Jurkat, Clone E6-1 (cell line): ENCODE measurements at regions not wholly inside any gene's neighbourhood (a gene's known extent, or its start where the extent isn't known, plus 50 kb on each side); places are given as distances from the start of the nearest gene placed in this dataset.
"Not testable (repeated sequence)": the region's sequence is repeated elsewhere in the genome, so short reads cannot be mapped to it uniquely, and the experiment has no call there.

Source experiments
- DNase-seq: peaks from one replicate; pipeline ENCODE4 v3.0.0-alpha.2; 2011; ENCODE audit warnings: low read depth, low spot score
- H3K4me3 ChIP-seq: 2 replicates; pipeline ENCODE4 v1.5.1; 2011; ENCODE audit warnings: mild to moderate bottlenecking, low read length, control low read depth, moderate library complexity

GRCh38 chr1:9455487-9456234 is 83.6 kb upstream of the SLC25A33 start:
- DNase-seq: peak; percentile 56
- no peak overlapping the region for H3K4me3 ChIP-seq

GRCh38 chr1:9456833-9457232 is 82.4 kb upstream of the SLC25A33 start:
- H3K4me3 ChIP-seq: no peak overlapping the region

GRCh38 chr1:9459816-9460407 is 79.4 kb upstream of the SLC25A33 start:
- no peak for DNase-seq
- H3K4me3 ChIP-seq: no peak overlapping the region

More at GRCh38 chr1:9456833-9457232, 82.4 kb upstream of the SLC25A33 start:
- DNase-seq: no peak

GRCh38 chr1:9465640-9466039 is 73.6 kb upstream of the SLC25A33 start:
- DNase-seq: no peak
- no peak overlapping the region for H3K4me3 ChIP-seq

- H3K4me3 ChIP-seq: no peak overlapping the region
- DNase-seq: no peak
Observed at GRCh38 chr1:9466780-9467758, 72.2 kb upstream of the SLC25A33 start.

GRCh38 chr1:9469882-9470281 is 69.4 kb upstream of the SLC25A33 start:
- not testable (repeated sequence) for H3K4me3 ChIP-seq, DNase-seq

GRCh38 chr1:9471679-9472078 is 67.6 kb upstream of the SLC25A33 start:
- no peak overlapping the region for H3K4me3 ChIP-seq
- no peak for DNase-seq

- no peak overlapping the region for H3K4me3 ChIP-seq
- DNase-seq: no peak
Observed at GRCh38 chr1:9472386-9473031, 66.8 kb upstream of the SLC25A33 start.

GRCh38 chr1:9473032-9473807 is 66.0 kb upstream of the SLC25A33 start:
- H3K4me3 ChIP-seq: no peak overlapping the region

GRCh38 chr1:9475061-9475627 is 64.1 kb upstream of the SLC25A33 start:
- no peak overlapping the region for H3K4me3 ChIP-seq
- no peak for DNase-seq

More at GRCh38 chr1:9473032-9473807, 66.0 kb upstream of the SLC25A33 start:
- no peak for DNase-seq

- no peak for DNase-seq
- no peak overlapping the region for H3K4me3 ChIP-seq
Observed at GRCh38 chr1:9476790-9477463, 62.3 kb upstream of the SLC25A33 start.

- H3K4me3 ChIP-seq: no peak overlapping the region
- no peak for DNase-seq
Observed at GRCh38 chr1:9477535-9477934, 61.7 kb upstream of the SLC25A33 start.

GRCh38 chr1:9478021-9478420 is 61.2 kb upstream of the SLC25A33 start:
- no peak overlapping the region for H3K4me3 ChIP-seq
- DNase-seq: no peak

GRCh38 chr1:9481048-9481447 is 58.2 kb upstream of the SLC25A33 start:
- H3K4me3 ChIP-seq: no peak overlapping the region
- no peak for DNase-seq

GRCh38 chr1:9482403-9482802 is 56.9 kb upstream of the SLC25A33 start:
- no peak overlapping the region for H3K4me3 ChIP-seq
- no peak for DNase-seq

- H3K4me3 ChIP-seq: no peak overlapping the region
- no peak for DNase-seq
Observed at GRCh38 chr1:9482816-9483572, 56.3 kb upstream of the SLC25A33 start.
